Stomach (tissue), 4 donors: ENCODE measurements at regions not wholly inside any gene's neighbourhood (a gene's known extent, or its start where the extent isn't known, plus 50 kb on each side); places are given as distances from the start of the nearest gene placed in this dataset.
"Not testable (repeated sequence)": the region's sequence is repeated elsewhere in the genome, so short reads cannot be mapped to it uniquely, and the experiment has no call there.

Experiments used
- POLR2AphosphoS5 ChIP-seq, 3 donors: sonication (generic); formaldehyde crosslinking; IDR thresholded peaks; one replicate each; pipeline ENCODE4 v1.6.1; 2016; ENCODE audit warnings: antibody characterized with exemption in 3 of 3
- TF ChIP-seq, protein P1 (sequence below), 7 experiments: fragments of 450-650 bp in 4 of 7; fragments of 200-600 bp in 3 of 7; sonication (generic) in 3 of 7; IDR thresholded peaks; one replicate each; pipeline ENCODE4 v1.5.1; 2016 to 2019; ENCODE audit warnings: antibody characterized with exemption in 7 of 7, control low read depth in 2 of 7, mild to moderate bottlenecking in 1 of 7

DNA sequence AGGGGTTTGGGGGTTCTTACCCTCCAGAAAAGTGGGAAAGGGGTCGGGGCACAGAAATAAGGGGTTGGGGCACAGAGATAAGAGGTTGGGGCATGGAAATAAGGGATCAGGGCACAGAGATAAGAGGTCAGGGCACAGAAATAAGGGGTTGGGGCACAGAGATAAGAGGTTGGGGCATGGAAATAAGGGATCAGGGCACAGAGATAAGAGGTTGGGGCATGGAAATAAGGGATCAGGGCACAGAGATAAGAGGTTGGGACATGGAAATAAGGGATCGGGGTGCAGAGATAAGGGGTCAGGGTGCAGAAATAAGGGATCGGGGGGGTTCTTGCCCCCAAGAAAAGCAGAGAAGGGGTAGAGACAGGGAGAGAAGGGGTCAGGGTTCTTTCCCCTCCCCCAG lies 69.2 kb downstream of the RAP2B start:
- TF ChIP-seq, protein P1, sequence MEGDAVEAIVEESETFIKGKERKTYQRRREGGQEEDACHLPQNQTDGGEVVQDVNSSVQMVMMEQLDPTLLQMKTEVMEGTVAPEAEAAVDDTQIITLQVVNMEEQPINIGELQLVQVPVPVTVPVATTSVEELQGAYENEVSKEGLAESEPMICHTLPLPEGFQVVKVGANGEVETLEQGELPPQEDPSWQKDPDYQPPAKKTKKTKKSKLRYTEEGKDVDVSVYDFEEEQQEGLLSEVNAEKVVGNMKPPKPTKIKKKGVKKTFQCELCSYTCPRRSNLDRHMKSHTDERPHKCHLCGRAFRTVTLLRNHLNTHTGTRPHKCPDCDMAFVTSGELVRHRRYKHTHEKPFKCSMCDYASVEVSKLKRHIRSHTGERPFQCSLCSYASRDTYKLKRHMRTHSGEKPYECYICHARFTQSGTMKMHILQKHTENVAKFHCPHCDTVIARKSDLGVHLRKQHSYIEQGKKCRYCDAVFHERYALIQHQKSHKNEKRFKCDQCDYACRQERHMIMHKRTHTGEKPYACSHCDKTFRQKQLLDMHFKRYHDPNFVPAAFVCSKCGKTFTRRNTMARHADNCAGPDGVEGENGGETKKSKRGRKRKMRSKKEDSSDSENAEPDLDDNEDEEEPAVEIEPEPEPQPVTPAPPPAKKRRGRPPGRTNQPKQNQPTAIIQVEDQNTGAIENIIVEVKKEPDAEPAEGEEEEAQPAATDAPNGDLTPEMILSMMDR (IDR thresholded peaks at IDR 0.05): not testable (repeated sequence)
- not testable (repeated sequence) for TF ChIP-seq POLR2AphosphoS5 (IDR thresholded peaks at IDR 0.05)
